Muscle of back (tissue), 3 donors: ENCODE measurements at regions not wholly inside any gene's neighbourhood (a gene's known extent, or its start where the extent isn't known, plus 50 kb on each side); places are given as distances from the start of the nearest gene placed in this dataset.
"Not testable (repeated sequence)": the region's sequence is repeated elsewhere in the genome, so short reads cannot be mapped to it uniquely, and the experiment has no call there.

ENCODE experiments used
- DNase-seq, 3 donors: peaks; one replicate each; pipeline versions ENCODE4 v3.0.0 to v3.0.0-alpha.2; 2013

GRCh38 chr9:111094433-111094924 is 56.2 kb upstream of the LPAR1 start:
- DNase-seq: peak; percentile 57 to 76 (median 67)

GRCh38 chr9:111092167-111092566 is 53.9 kb upstream of the LPAR1 start:
- not testable (repeated sequence) for DNase-seq
